Common myeloid progenitor, CD34-positive (primary cell): ENCODE measurements at regions not wholly inside any gene's neighbourhood (a gene's known extent, or its start where the extent isn't known, plus 50 kb on each side); places are given as distances from the start of the nearest gene placed in this dataset.
"Not testable (repeated sequence)": the region's sequence is repeated elsewhere in the genome, so short reads cannot be mapped to it uniquely, and the experiment has no call there.

Source experiments
- CTCF ChIA-PET: fragments of 350-600 bp; sonication (Branson Sonifier 250); formaldehyde crosslinking; loops from one replicate; lab custom pipeline; 2021; ENCODE audit warnings: antibody characterized with exemption; lab: Charles Lee
- POLR2A ChIA-PET: fragments of 350-600 bp; sonication (Branson Sonifier 250); formaldehyde crosslinking; loops from one replicate; lab custom pipeline; 2021; ENCODE audit warnings: antibody characterized with exemption; lab: Charles Lee
- DNase-seq, 3 donors: peaks; one replicate each; pipeline versions ENCODE4 v3.0.0 to v3.0.0-alpha.2; 2013
- H3K27ac ChIP-seq, 2 experiments: 1 replicate in 1 of 2; 2 replicates in 1 of 2; pipeline ENCODE4 v1.7.0; 2013; ENCODE audit warnings: inconsistent platforms in 2 of 2, low read length in 2 of 2, mild to moderate bottlenecking in 2 of 2, low read depth in 1 of 2, moderate library complexity in 1 of 2; ENCODE audit not compliant: severe bottlenecking in 2 of 2, insufficient read depth in 1 of 2, poor library complexity in 1 of 2
- H3K27me3 ChIP-seq, 5 experiments: replicated peaks in 2 of 5; 1 replicate in 3 of 5; 2 replicates in 2 of 5; pipeline versions ENCODE4 v1.6.1 to v1.7.0; 2013; ENCODE audit warnings: low read length in 4 of 5, mild to moderate bottlenecking in 2 of 5, moderate library complexity in 2 of 5, inconsistent platforms in 1 of 5; ENCODE audit not compliant: insufficient read depth in 5 of 5, control insufficient read depth in 4 of 5
- H3K36me3 ChIP-seq, 4 experiments: 1 replicate in 2 of 4; 2 replicates in 2 of 4; pipeline versions ENCODE4 v1.6.1 to v1.7.0; 2013; ENCODE audit warnings: low read length in 3 of 4, control low read depth in 1 of 4, mild to moderate bottlenecking in 1 of 4; ENCODE audit not compliant: control insufficient read depth in 4 of 4, insufficient read depth in 4 of 4
- H3K4me1 ChIP-seq, 4 experiments: 1 replicate in 3 of 4; 2 replicates in 1 of 4; pipeline versions ENCODE4 v1.6.1 to v1.7.1; 2013; ENCODE audit warnings: low read length in 3 of 4, mild to moderate bottlenecking in 3 of 4, control low read depth in 1 of 4, inconsistent platforms in 1 of 4, moderate library complexity in 1 of 4; ENCODE audit not compliant: control insufficient read depth in 4 of 4, insufficient read depth in 4 of 4; ENCODE audit errors: control extremely low read depth in 1 of 4
- H3K4me3 ChIP-seq, 7 experiments: 1 replicate in 4 of 7; 2 replicates in 3 of 7; pipeline versions ENCODE4 v1.5.1 to v1.7.0; 2013; ENCODE audit warnings: mild to moderate bottlenecking in 7 of 7, low read length in 6 of 7, moderate library complexity in 6 of 7, inconsistent platforms in 2 of 7, low read depth in 2 of 7, control low read depth in 1 of 7; ENCODE audit not compliant: insufficient read depth in 4 of 7, control insufficient read depth in 1 of 7; ENCODE audit errors: extremely low read depth in 1 of 7
- H3K9me3 ChIP-seq, 5 experiments: 1 replicate in 4 of 5; 2 replicates in 1 of 5; pipeline versions ENCODE4 v1.6.1 to v1.7.1; 2013; ENCODE audit warnings: low read length in 4 of 5, mild to moderate bottlenecking in 2 of 5, inconsistent platforms in 1 of 5, low read depth in 1 of 5, moderate library complexity in 1 of 5; ENCODE audit not compliant: control insufficient read depth in 4 of 5, insufficient read depth in 2 of 5; ENCODE audit errors: control extremely low read depth in 1 of 5
- WGBS: methylation state at CpG from one replicate; pipeline ENCODE4 v1.1.5; 2013; ENCODE audit not compliant: insufficient coverage; 5-methylcytosine and 5-hydroxymethylcytosine counted together

GRCh38 chr5:135170500-135170899 is 136.5 kb upstream of the PITX1 start:
- ChIA-PET CTCF (no interaction called here), POLR2A (no interaction called here)
- H3K27me3 ChIP-seq: peaks cover 3 to 44% (median 11%) of the 10 kb centered on the region in 5 experiments
- no CpG with 5 or more reads among the region's 2 CpGs for WGBS
- H3K36me3 ChIP-seq: no peaks in the 10 kb centered on the region
- no peaks in the 10 kb centered on the region for H3K9me3 ChIP-seq
- H3K4me1 ChIP-seq: no peaks in the 10 kb centered on the region
- no peak overlapping the region for H3K27ac ChIP-seq
- H3K4me3 ChIP-seq: no peak overlapping the region
- no peak for DNase-seq

- H3K4me3 ChIP-seq: no peak overlapping the region
- CTCF ChIA-PET: no interaction called here
- H3K27ac ChIP-seq: no peak overlapping the region
- no peaks in the 10 kb centered on the region for H3K9me3 ChIP-seq
- H3K27me3 ChIP-seq: peaks cover 3 to 44% (median 11%) of the 10 kb centered on the region in 5 experiments
- no peak for DNase-seq
- H3K36me3 ChIP-seq: no peaks in the 10 kb centered on the region
- no peaks in the 10 kb centered on the region for H3K4me1 ChIP-seq
- 79% methylated on average over 2 of the region's 2 CpGs for WGBS
- POLR2A ChIA-PET: no interaction called here
Observed at GRCh38 chr5:135169753-135170152, 135.7 kb upstream of the PITX1 start.

GRCh38 chr5:135167634-135168033 is 133.6 kb upstream of the PITX1 start:
- H3K9me3 ChIP-seq: peaks cover 0 to 5% (median 0%) of the 10 kb centered on the region in 5 experiments
- DNase-seq: no peak
- ChIA-PET POLR2A (interaction anchor here (0.6 kb wide), 1 partner anchor 83 kb away, joined by 3 read pairs; no protein-coding TSS in a partner anchor), CTCF (interaction anchor here (0.7 to 1.8 kb wide), 3 partner anchors 13 to 38 kb away, joined by 3 to 7 read pairs (median 7); no protein-coding TSS in a partner anchor)
- 93% methylated on average over 4 of the region's 4 CpGs for WGBS
- H3K27me3 ChIP-seq: peaks cover 3 to 41% (median 10%) of the 10 kb centered on the region in 5 experiments
- no peak overlapping the region for H3K27ac ChIP-seq
- H3K4me3 ChIP-seq: no peak overlapping the region
- H3K36me3 ChIP-seq: no peaks in the 10 kb centered on the region
- H3K4me1 ChIP-seq: no peaks in the 10 kb centered on the region

GRCh38 chr5:135164873-135165614 is 131.0 kb upstream of the PITX1 start:
- POLR2A ChIA-PET, CTCF ChIA-PET, DNase-seq, H3K4me1 ChIP-seq, H3K27ac ChIP-seq, H3K36me3 ChIP-seq, H3K4me3 ChIP-seq, H3K9me3 ChIP-seq: not testable (repeated sequence)
- peaks cover 3 to 46% (median 12%) of the 10 kb centered on the region in 5 experiments for H3K27me3 ChIP-seq
- WGBS: 100% methylated on average over 1 of the region's 4 CpGs

- Histone ChIP-seq H3K27ac (no peak overlapping the region), H3K4me3 (no peak overlapping the region), H3K27me3 (peaks cover 3 to 40% (median 9%) of the 10 kb centered on the region in 5 experiments), H3K36me3 (no peaks in the 10 kb centered on the region), H3K4me1 (no peaks in the 10 kb centered on the region), H3K9me3 (peaks cover 0 to 18% (median 4%) of the 10 kb centered on the region in 5 experiments)
- 100% methylated on average over 1 of the region's 2 CpGs for WGBS
- ChIA-PET POLR2A (no interaction called here), CTCF (interaction anchor here (1.2 kb wide), 1 partner anchor 22 kb away, joined by 3 read pairs; no protein-coding TSS in a partner anchor)
- no peak for DNase-seq
Observed at GRCh38 chr5:135163964-135164363, 129.9 kb upstream of the PITX1 start.

- Histone ChIP-seq H3K27ac (no peak overlapping the region), H3K4me3 (no peak overlapping the region), H3K36me3 (no peaks in the 10 kb centered on the region), H3K4me1 (no peaks in the 10 kb centered on the region), H3K27me3 (peaks cover 3 to 34% (median 4%) of the 10 kb centered on the region in 5 experiments), H3K9me3 (peaks cover 0 to 20% (median 5%) of the 10 kb centered on the region in 5 experiments)
- WGBS: 96% methylated on average over 5 of the region's 5 CpGs
- DNase-seq: no peak
- POLR2A ChIA-PET: no interaction called here
- CTCF ChIA-PET: interaction anchor here (1.2 kb wide), 1 partner anchor 22 kb away, joined by 3 read pairs; no protein-coding TSS in a partner anchor
Observed at GRCh38 chr5:135163391-135163790, 129.4 kb upstream of the PITX1 start.

- ChIA-PET CTCF (interaction anchor here (0.9 to 1.2 kb wide), 3 partner anchors 16 to 25 kb away, joined by 3 read pairs; no protein-coding TSS in a partner anchor), POLR2A (no interaction called here)
- Histone ChIP-seq H3K4me3 (no peak overlapping the region), H3K4me1 (no peaks in the 10 kb centered on the region), H3K9me3 (peaks cover 0 to 22% (median 8%) of the 10 kb centered on the region in 5 experiments), H3K27me3 (peaks cover 3 to 29% (median 4%) of the 10 kb centered on the region in 5 experiments), H3K27ac (no peak overlapping the region), H3K36me3 (no peaks in the 10 kb centered on the region)
- no peak for DNase-seq
- 75% methylated on average over 5 of the region's 9 CpGs for WGBS
Observed at GRCh38 chr5:135162661-135163265, 128.7 kb upstream of the PITX1 start.
